Keratinocyte (primary cell): ENCODE measurements at regions not wholly inside any gene's neighbourhood (a gene's known extent, or its start where the extent isn't known, plus 50 kb on each side); places are given as distances from the start of the nearest gene placed in this dataset.

Source experiments
- EZH2 ChIP-seq: IDR thresholded peaks from one replicate; pipeline ENCODE4 v1.6.1; 2012; ENCODE audit warnings: inconsistent platforms, mild to moderate bottlenecking, low read length, moderate library complexity
- TF ChIP-seq, protein P1 (sequence below), 3 experiments: IDR thresholded peaks in 1 of 3; conservative IDR thresholded peaks in 1 of 3; optimal IDR thresholded peaks in 1 of 3; 2 replicates in 2 of 3; 3 replicates in 1 of 3; pipeline versions ENCODE3 to v1.5.1; 2011; ENCODE audit warnings: low read length in 3 of 3, mild to moderate bottlenecking in 3 of 3, moderate library complexity in 2 of 3, control low read depth in 1 of 3, inconsistent platforms in 1 of 3; ENCODE audit not compliant: insufficient read depth in 2 of 3; ENCODE audit errors: extremely low read depth in 1 of 3

DNA sequence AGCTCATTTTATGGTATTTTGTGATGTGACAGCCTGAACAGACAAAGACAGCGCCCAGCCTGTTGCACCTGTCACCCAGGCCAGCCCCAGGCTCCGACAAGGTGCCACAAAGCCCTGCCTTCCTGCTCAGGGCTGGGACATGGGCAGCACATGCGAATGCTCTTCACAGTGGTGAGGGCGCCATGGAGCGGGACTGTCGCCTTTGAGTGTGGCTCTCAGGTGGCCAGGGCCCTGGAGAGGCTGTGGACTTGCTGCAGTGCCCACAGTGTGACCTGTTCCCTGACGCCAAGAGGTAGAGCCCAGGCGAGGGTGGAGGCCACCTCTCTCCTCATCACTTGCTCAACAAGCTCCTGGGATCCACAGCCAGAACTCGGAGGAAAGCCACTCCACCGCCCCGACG, 346.3 kb downstream of the SHANK2 start:
- TF ChIP-seq, protein P1, sequence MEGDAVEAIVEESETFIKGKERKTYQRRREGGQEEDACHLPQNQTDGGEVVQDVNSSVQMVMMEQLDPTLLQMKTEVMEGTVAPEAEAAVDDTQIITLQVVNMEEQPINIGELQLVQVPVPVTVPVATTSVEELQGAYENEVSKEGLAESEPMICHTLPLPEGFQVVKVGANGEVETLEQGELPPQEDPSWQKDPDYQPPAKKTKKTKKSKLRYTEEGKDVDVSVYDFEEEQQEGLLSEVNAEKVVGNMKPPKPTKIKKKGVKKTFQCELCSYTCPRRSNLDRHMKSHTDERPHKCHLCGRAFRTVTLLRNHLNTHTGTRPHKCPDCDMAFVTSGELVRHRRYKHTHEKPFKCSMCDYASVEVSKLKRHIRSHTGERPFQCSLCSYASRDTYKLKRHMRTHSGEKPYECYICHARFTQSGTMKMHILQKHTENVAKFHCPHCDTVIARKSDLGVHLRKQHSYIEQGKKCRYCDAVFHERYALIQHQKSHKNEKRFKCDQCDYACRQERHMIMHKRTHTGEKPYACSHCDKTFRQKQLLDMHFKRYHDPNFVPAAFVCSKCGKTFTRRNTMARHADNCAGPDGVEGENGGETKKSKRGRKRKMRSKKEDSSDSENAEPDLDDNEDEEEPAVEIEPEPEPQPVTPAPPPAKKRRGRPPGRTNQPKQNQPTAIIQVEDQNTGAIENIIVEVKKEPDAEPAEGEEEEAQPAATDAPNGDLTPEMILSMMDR (optimal IDR thresholded peaks at IDR 0.05 in 1 of 3, IDR thresholded peaks at IDR 0.05 in 1 of 3, conservative IDR thresholded peaks at IDR 0.05 in 1 of 3; ENCODE audit: extremely low read depth in 1 of 3, insufficient read depth in 2 of 3, low read length in 3 of 3) = no peak
- no peak for TF ChIP-seq EZH2
